Forelimb muscle (tissue), 1 donor: ENCODE measurements at regions not wholly inside any gene's neighbourhood (a gene's known extent, or its start where the extent isn't known, plus 50 kb on each side); places are given as distances from the start of the nearest gene placed in this dataset.
"Not testable (repeated sequence)": the region's sequence is repeated elsewhere in the genome, so short reads cannot be mapped to it uniquely, and the experiment has no call there.

ENCODE experiments used
- DNase-seq: peaks from one replicate; pipeline ENCODE4 v3.0.0-alpha.2; 2013; ENCODE audit warnings: low read depth

DNA sequence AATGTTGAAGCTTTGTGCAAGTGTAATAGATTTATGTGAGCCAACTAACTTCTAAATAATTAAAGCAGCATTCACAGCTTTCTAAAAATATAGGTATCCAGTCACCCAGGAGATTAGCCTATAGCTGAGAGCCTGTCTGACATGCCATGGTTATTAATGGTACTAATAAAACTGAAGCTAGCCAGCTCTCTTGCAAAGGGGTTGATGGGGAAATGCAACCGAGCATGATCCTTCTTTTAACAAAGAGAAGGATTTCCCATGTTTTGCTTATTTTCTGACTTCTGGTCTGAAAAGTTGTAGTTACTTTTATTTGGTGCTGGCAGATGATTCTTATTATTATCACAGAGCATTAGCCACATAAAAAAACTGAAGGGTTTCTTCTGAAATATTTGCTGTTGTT, 488.7 kb upstream of the CYLC2 start:
- DNase-seq = no peak

DNA sequence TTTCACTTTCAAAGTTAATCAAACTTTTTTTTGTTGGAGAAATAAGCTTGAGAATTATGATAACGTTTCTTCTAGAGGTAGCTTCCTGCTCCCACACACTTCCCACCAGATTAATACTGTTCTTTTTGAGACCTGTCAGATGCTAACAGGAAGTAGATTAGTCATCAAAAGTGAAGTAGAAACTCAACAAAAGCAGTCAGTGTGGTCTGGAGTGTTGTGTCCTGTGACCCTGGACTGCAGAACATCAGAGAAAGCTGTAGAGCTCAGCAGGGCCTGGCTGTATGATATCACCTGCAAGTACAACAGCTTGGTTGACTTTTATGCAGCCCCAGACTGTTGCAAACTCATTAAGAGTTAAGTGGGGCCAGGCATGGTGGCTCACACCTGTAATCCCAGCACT, 495.7 kb upstream of the CYLC2 start:
- no peak for DNase-seq

DNA sequence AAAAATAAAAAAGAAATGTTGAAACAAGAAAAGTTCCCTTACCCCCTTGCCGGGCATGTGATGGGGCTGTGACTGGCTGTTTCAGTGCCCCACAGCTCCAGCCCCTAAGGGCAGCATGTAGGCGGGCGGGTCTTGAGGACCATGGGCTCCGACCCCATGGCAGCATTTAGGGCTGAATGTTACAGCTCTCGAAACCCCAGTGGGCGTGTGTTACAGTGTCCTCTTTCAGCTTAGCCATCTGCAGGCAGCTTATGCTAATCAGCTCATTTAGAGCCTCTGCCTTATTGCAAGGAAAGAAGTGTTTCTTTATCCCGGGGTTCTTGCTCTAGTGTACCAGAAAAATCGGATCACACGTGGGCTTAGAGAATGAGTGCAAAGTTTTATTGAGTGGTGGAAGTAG, 497.4 kb upstream of the CYLC2 start:
- no peak for DNase-seq

DNA sequence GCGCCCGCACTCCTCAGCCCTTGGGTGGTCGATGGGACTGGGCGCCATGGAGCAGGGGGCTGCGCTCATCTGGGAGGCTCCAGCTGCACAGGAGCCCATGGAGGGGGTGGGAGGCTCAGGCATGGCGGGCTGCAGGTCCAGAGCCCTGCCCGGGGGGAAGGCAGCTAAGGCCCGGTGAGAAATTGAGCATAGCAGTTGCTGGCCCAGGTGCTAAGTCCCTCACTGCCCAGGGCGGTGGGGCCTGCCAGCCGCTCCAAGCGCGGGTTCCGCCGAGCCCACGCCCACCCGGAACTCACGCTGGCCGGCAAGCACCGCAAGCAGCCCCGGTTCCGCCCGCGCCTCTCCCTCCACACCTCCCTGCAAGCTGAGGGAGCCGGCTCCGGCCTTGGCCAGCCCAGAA, 508.2 kb upstream of the CYLC2 start:
- DNase-seq = not testable (repeated sequence)

DNA sequence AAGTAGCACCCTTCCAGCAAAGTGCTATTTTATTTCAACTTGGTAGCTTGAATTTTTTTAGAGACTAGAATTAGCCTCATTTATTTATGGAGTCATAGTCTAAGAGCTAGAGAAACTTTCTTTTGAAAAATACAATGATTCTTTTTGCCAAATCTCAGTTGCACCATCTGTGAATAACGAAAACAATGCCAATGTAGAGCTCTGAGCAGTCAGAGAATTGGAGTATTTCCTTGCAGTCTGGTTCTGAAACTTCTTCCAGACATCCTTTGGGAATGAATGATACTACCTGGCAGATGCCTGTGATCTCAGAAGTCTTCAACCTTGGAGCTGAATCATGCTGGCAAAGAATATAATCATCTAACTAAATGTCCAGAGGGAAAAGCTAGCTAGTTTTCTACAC, 511.5 kb upstream of the CYLC2 start:
- no peak for DNase-seq

DNA sequence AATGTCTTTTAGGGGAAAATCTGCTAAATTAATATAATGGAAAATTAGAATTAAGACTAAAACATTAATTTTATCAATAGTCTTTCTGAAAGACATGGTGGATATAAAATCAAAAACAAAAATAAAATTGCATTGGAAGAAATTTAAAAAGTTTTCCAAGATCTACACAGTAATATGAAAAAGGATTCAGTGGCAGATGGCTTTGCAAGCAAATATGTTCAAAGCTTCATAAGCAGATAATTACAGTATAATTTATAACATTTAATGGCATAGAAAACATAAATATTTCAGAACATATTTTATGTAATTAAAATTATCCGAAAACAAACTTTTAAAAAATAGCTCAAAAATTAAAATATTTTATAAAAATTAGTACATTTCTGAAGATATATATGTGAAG, 512.4 kb upstream of the CYLC2 start:
- DNase-seq = no peak

DNA sequence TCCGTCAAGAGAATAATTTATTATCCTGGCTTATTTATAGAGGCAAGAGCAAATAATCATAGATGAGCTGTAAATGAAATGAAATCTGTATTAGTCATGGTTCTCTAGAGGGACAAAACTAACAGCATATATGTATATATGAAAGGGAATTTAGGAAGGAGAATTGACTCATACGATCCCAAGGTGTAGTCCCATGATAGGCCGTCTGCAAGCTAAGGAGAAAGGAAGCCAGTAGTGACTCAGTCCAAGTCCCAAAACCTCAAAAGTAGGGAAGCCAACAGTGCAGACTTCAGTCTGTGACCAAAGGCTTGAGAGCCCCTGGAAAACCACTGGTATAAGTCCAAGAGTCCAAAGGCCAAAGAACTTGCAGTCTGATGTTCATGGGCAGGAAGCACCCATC, 515.9 kb upstream of the CYLC2 start:
- DNase-seq = no peak

DNA sequence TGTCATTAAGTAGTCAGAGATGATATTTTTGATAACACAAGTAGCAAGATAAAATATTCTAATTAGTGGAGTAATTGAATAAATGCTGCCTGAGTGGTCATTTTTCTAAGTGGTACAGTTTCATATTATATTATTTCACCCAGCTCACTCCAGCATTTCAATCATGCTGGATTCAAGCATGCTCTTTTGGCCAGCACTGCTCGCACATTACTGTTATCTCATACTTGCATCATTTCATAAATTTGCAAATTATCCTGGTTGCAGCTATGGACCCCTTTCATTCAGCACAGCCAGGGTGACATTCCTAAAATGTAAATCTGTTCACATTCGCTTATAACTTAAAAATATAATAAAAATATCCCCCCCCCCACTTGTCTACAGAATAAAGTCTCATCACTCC, 520.8 kb upstream of the CYLC2 start:
- DNase-seq = no peak

DNA sequence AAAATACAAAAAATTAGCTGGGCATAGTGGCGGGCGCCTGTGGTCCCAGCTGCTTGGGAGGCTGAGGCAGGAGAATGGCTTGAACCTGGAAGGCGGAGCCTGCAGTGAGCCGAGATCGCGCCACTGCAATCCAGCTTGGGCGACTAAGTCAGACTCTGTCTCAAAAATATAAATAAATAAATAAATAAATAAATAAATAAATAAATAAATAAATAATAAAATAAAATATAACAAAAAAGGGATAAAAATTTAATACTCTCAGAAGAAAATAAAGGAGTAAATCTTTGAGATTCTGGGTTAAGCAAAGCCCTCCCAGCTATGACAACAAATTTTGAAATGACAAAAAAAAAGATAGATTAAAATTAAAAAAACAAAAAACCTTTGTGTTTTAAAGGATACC, 525.7 kb upstream of the CYLC2 start:
- not testable (repeated sequence) for DNase-seq

DNA sequence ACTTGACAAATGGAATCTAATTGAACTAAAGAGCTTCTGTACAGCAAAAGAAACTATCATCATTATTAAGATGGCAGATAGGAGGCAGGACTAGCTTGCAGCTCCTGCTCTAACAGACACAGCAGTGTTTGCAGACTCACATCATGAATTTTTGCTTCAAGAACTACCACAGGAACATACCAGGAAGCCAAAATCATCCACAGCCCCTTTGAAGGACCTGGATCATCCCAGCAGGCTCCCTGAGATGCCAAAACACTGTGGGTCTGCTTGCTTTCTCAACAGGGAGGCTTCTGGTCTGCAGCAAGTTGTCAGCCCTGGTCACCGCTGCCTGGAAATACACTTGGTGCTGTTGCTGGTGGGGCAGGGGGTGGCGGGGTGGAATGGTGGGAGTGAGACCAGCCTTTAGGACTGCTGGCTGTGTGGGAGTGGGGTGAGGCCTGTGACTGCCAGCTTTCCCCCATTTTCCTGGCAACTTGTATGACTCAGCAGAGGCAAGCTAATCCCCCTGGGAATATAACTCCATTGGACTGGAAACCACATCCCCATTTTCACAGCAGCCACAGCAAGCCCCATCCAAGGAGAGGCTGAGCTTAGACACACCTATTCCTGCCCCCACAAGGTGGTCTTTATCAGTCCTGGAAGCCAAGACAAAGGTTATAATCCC, 533.8 kb upstream of the CYLC2 start:
- DNase-seq = no peak

DNA sequence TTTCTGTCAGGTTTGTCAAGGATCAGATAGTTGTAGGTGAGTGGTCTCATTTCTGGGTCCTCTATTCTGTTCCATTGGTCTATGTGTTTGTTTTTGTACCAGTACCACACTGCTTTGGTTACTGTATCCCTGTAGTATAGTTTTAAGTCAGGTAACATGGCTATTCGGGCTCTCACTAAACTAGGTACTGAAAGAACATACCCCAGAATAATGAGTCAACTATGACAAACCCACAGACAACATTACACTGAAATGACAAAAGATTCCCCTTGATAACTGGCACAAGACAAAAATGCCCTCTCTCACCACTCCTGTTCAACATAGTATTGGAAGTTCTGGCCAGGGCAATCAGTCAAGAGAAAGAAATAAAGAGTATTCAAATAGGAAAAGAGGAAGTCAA, 535.3 kb upstream of the CYLC2 start:
- no peak for DNase-seq

DNA sequence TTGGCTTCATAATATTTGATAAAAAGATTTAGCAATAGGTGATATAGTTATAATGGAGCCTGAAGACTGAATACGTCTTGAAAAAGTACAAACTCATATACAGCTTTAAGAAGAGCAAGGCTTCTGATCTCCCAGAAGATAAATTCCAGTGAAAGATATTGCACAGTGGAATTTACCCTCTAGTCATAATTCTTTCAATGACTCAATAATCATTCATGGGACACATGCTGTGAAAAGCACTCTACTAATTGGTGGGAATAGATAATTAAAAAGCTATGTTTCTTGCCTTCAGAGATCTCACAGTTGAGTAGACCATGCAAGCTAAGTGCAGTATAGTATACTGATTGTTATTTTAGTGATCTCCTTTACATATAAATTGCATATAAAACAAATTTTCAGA, 538.6 kb upstream of the CYLC2 start:
- DNase-seq = no peak

DNA sequence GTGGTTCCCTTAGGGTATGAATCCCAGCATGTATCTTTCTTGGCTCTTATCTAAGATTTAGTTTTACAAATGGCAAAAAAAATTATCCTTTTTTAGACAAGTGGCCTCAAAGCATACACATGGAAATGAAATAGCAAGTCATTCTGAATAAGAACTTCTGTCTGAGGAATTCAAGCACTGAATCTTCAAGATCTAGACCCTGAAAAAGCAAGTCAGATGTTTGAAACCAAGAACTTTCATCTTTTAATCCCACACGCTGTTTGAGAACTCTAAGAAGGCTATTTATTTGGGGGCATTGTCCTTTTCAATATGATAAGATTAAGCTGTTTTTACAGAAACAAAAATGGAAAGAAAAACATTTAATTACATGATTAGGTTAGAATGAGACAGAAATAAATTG, 549.2 kb upstream of the CYLC2 start:
- DNase-seq = no peak

DNA sequence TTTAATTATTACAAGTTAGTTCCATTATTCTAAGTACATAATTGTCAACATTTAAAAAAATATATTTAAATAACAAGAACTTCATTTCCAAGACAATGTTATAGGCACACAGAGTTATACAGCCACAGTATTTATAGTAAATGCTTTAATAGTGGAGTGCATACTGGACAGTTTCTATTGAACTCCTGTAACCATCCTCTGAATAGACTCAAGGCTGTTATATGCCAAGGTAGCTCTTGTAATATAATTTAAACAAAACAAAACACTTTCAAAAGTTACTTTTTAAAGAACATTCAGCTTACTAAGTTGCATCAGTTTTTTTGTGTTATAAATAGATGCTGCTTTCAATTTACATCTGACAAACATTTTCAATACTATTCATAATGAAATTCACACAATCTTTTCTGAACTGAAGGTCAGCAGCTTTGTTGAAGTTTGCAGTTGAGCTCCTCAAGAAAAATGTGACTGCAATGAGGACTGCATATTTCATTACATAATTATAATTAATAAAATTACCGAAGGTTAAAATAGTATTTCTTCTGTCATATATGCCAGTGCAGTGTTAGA, 549.9 kb upstream of the CYLC2 start:
- DNase-seq = no peak

DNA sequence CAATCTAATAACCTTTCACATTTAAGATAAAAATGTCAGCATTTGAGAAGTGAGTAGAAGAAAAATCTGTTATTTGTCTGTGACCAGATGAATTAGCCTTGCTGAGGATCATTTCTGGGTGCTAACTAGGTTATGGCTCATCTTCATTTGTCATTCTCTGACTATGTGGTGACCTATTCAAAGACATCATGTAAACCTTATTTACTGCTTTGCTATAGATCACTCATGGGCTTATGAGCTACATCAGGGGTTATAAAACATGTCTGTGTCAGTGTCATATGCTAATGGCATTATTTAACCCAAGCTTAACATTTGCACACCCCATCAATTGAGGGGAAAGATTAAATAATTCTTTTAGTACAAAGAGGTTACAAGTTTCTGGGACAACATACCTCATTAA, 555.5 kb upstream of the CYLC2 start:
- DNase-seq = no peak

DNA sequence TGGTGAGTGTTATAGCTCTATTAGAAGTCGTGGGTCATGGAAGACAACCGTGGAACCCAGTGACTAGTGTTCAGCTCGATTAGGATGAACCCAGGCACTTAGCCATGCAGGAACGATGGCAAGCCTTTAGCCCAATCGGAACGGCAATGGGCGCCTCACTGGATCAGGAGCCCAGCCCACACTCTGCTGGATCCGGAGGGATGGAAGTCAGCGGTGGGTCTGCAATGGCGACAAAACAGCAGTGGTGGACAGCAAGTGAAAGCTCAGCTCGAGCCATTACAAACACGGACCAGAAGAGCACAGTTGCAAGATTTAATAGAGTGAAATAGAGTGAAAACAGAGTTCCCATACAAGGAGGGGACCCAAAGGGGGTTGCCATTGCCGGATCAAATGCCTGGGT, 558.5 kb upstream of the CYLC2 start:
- not testable (repeated sequence) for DNase-seq

DNA sequence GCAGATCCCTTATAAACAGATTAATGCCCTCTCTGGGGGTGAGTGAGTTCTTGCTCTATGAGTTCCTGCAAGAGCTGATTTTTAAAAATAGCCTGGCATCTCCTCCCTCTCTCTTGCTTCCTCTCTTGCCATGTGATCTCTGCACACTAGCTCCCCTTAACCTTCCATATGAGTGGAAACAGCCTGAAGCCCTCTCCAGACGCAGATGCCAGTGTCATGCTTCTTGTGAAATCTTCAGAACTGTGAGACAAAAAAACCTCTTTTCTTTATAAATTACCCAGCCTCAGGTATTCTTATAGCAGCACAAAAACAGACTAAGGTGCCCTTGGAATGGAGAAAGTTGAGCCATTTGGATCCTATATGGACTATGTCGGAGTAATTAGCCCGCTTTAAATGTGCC, 559.7 kb upstream of the CYLC2 start:
- no peak for DNase-seq

DNA sequence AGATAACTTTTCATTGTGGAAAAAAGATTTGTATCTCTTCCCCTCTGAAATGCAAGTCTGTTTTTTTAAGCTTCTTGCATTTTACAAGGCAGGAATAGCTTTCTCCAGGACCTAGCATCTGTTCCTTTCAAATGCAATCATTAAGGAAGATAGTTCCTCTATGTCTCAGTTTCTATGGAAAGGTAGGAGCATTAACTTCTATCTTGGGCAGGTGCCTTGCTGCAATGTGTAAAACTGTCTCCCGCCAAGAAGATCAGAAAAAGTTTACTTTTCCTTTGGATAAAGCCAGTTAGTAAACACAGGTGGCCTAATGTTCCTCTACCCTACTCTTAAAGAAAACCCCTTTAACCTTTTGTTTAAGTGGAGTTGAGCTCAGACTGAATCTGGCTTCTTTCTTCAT, 560.6 kb upstream of the CYLC2 start:
- no peak for DNase-seq

DNA sequence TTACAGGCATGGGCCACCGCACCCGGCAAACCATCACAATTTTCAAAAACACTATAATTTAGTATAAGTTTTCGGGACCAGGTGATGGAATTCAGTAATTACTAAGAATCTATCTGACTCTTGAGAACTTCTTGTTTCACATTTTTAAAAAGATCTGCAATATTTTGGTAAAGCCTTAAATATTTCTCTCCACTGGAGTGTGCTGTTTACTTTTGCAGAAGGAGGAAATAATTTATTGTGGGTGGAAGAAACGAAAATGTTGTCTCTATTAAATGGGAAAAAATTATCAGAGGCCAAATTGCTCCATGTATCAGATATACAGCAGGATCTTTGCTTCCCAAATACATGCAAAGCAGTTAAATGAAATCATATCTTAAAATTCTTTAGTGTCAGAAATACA, 566.8 kb upstream of the CYLC2 start:
- DNase-seq = no peak

DNA sequence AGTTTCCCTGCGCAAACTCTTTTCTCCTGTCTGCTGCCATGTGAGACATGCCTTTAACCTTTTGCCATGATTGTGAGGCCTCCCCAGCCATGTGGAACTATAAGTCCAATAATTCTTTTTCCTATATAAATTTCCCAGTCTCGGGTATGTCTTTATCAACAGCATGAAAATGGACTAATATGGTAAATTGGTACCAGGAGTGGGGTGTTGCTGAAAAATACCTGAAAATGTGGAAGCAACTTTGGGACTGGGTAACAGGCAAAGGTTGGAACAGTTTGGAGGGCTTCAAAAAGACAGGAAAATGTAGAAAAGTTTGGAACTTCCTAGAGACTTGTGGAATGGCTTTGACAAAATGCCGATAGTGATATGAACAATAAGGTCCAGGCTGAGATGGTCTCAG, 578.9 kb upstream of the CYLC2 start:
- DNase-seq = not testable (repeated sequence)

DNA sequence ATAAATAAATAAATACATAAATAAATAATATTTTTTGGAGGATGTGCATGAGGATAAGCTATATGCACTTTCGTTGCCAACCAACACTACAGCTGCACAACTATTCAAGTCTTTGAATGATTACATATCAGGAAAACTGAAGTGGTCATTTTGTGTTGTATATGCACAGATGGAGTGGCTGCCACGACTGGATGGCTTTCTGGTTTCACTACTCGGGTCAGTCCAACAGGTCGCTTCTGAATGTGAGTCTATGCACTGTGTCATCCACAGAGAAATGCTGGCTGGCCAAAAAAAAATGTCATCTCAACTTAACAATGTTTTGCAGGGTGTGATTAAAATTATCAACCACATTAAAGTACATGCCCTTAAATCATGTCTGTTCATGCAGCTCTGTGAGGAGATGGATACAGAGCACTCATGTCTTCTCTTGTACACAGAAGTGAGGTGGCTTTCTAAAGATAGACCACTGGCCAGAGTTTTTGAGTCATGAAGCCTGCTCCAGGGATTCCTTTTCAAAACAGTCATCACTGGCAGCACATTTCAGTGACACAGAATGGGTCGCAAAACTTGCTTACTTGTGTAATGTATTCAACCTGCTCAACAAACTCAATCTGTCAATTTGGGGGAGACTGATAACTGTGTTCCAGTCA, 589.8 kb upstream of the CYLC2 start:
- no peak for DNase-seq

DNA sequence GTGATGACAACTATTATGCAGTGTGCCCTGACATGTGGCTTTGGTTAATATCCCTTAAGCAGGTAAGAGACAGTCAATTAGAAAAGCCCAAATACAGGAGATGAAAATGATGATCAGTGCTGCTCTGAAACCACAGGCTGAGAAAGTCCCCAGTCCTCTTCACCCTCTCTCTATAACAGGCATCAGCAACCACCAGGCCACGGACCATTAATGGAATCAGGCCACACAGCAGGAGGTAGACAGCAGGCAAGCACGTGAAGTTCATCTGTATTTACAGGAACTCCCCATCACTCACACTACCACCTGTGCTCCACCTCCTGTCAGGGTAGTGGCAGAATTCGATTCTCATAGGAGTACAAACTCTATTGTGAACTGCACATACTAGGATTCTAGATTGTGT, 591.6 kb upstream of the CYLC2 start:
- no peak for DNase-seq

DNA sequence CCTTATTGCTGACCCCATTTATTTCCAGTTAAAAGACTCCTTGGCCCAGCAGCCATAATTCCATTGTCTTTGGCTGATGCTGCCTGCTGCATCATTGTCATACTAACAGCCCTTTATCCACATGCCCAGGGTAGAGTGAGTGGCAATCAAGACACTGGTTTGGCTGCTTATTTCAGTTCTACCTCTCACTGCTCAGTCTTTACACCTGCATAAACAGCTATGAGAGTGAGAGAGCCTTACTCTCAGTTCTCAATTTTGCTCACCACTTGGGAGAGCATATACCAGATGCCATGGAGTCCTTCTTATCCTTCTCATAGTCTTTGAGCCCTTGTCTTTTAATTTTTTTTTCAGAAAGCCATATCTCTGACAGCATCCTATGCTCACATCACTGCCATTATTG, 596.9 kb upstream of the CYLC2 start:
- DNase-seq = no peak

DNA sequence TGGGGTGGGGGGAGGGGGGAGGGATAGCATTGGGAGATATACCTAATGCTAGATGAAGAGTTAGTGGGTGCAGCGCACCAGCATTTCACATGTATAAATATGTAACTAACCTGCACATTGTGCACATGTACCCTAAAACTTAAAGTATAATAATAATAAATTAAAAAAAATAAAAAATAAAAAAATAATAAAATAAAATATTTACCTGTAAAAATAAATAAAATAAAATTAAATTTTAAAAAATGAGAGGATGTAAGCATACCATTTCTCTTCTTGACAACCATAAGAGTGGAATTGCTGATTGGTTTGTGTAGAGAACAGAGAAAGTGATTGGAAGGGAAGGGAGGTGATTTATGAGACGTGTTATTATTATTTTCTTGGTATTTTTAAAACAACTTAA, 609.5 kb upstream of the CYLC2 start:
- DNase-seq = not testable (repeated sequence)
